Endothelial cell of umbilical vein (primary cell): ENCODE measurements at regions not wholly inside any gene's neighbourhood (a gene's known extent, or its start where the extent isn't known, plus 50 kb on each side); places are given as distances from the start of the nearest gene placed in this dataset.

Source experiments
- BruUV-seq: library from RNA; stranded (reverse); fragments of 400-500 nt; replicated peaks from 2 replicates; lab custom pipeline; 2021; lab: Mats Ljungman, UMichigan
- CTCF ChIA-PET: fragments of 300-600, 350-600 bp; sonication (Branson Sonifier 250); formaldehyde crosslinking; loops from one replicate; lab custom pipeline; 2021; ENCODE audit warnings: antibody characterized with exemption, inconsistent platforms; lab: Charles Lee
- POLR2A ChIA-PET: fragments of 300-600, 350-600 bp; sonication (Branson Sonifier 250); formaldehyde crosslinking; loops from one replicate; lab custom pipeline; 2021; ENCODE audit warnings: antibody characterized with exemption, inconsistent platforms; lab: Charles Lee
- DNase-seq: peaks from one replicate; pipeline ENCODE4 v3.0.0-alpha.2; 2011; ENCODE audit warnings: low read depth, low spot score
- FAIRE-seq: peaks from 2 replicates; lab custom pipeline; 2011; peaks lifted over from hg19 to GRCh38; lab: Jason Lieb, UNC
- H2AFZ ChIP-seq: 2 replicates; pipeline ENCODE4 v1.6.0; 2012; ENCODE audit warnings: low read depth, low read length, control low read depth, inconsistent platforms
- H3K27ac ChIP-seq: 2 replicates; pipeline ENCODE4 v1.5.1; 2011; ENCODE audit warnings: low read depth, mild to moderate bottlenecking, control low read depth, low read length, moderate library complexity; ENCODE audit not compliant: insufficient read depth
- H3K27me3 ChIP-seq, 2 experiments: 2 replicates each; pipeline versions ENCODE4 v1.6.0 to v1.6.1; 2011; ENCODE audit warnings: low read length in 2 of 2, mixed read lengths in 1 of 2; ENCODE audit not compliant: control insufficient read depth in 2 of 2, insufficient read depth in 2 of 2
- H3K36me3 ChIP-seq, 2 experiments: 2 replicates in 1 of 2; 3 replicates in 1 of 2; pipeline ENCODE4 v1.5.1; 2011; ENCODE audit warnings: low read length in 2 of 2, mild to moderate bottlenecking in 1 of 2, moderate library complexity in 1 of 2; ENCODE audit not compliant: control insufficient read depth in 2 of 2, insufficient read depth in 2 of 2; ENCODE audit errors: extremely low read depth in 1 of 2
- H3K4me1 ChIP-seq: 3 replicates; pipeline ENCODE4 v1.5.1; 2011; ENCODE audit warnings: mild to moderate bottlenecking, low read length; ENCODE audit not compliant: control insufficient read depth, insufficient read depth; ENCODE audit errors: extremely low read depth
- H3K4me2 ChIP-seq: 2 replicates; pipeline ENCODE4 v1.6.1; 2011; ENCODE audit warnings: low read length, control low read depth, mixed read lengths; ENCODE audit not compliant: insufficient read depth
- H3K4me3 ChIP-seq, 3 experiments: fragments of 200-600 bp in 1 of 3; sonication (generic), shearing (Covaris generic) in 1 of 3; replicated peaks in 1 of 3; 2 replicates each; pipeline ENCODE4 v1.5.1; 2011 to 2016; ENCODE audit warnings: control low read depth in 3 of 3, low read length in 3 of 3, mild to moderate bottlenecking in 2 of 3, inconsistent platforms in 1 of 3, low read depth in 1 of 3, moderate library complexity in 1 of 3; ENCODE audit not compliant: insufficient read depth in 1 of 3
- H3K79me2 ChIP-seq: 2 replicates; pipeline ENCODE4 v1.6.0; 2012; ENCODE audit warnings: low read length, inconsistent platforms; ENCODE audit not compliant: control insufficient read depth, insufficient read depth
- H3K9ac ChIP-seq: replicated peaks from 2 replicates; pipeline ENCODE3; 2011; ENCODE audit warnings: low read length, control low read depth; ENCODE audit not compliant: insufficient read depth; ENCODE audit errors: extremely low read depth
- H3K9me1 ChIP-seq: replicated peaks from 3 replicates; pipeline ENCODE4 v1.6.0; 2011; ENCODE audit warnings: mild to moderate bottlenecking, low read length; ENCODE audit not compliant: control insufficient read depth, insufficient read depth; ENCODE audit errors: extremely low read depth
- H3K9me3 ChIP-seq: replicated peaks from 2 replicates; pipeline ENCODE4 v1.5.1; 2012; ENCODE audit warnings: low read length, inconsistent platforms; ENCODE audit not compliant: control insufficient read depth, insufficient read depth
- H4K20me1 ChIP-seq: replicated peaks from 2 replicates; pipeline ENCODE3; 2011; ENCODE audit warnings: mild to moderate bottlenecking, low read length; ENCODE audit not compliant: control insufficient read depth, insufficient read depth; ENCODE audit errors: extremely low read depth
- FOS ChIP-seq: IDR thresholded peaks from 2 replicates; pipeline ENCODE4 v1.6.1; 2011; ENCODE audit warnings: mild to moderate bottlenecking, low read length, moderate library complexity, borderline replicate concordance; ENCODE audit not compliant: insufficient read depth
- GATA2 ChIP-seq: IDR thresholded peaks from 2 replicates; pipeline ENCODE4 v1.7.0; 2011; ENCODE audit warnings: low read depth, mild to moderate bottlenecking, moderate library complexity, mixed read lengths, low read length; ENCODE audit not compliant: insufficient read length, insufficient read depth
- JUN ChIP-seq: IDR thresholded peaks from 2 replicates; pipeline ENCODE4 v1.6.1; 2011; ENCODE audit warnings: borderline replicate concordance, low read depth; ENCODE audit not compliant: insufficient read length, insufficient read depth
- MAX ChIP-seq: IDR thresholded peaks from 2 replicates; pipeline ENCODE4 v1.6.1; 2011; ENCODE audit not compliant: insufficient read depth, insufficient read length
- MYC ChIP-seq: IDR thresholded peaks from one replicate; pipeline ENCODE4 v1.6.1; 2011; ENCODE audit warnings: mild to moderate bottlenecking, low read depth, low read length
- POLR2A ChIP-seq: IDR thresholded peaks from 2 replicates; pipeline ENCODE4 v1.6.1; 2012; ENCODE audit warnings: low read depth, mild to moderate bottlenecking, control low read depth, low read length
- POLR2AphosphoS5 ChIP-seq: IDR thresholded peaks from 2 replicates; pipeline ENCODE4 v1.6.1; 2012; ENCODE audit warnings: low read depth, mild to moderate bottlenecking, control low read depth, low read length, moderate library complexity; ENCODE audit not compliant: insufficient read depth
- dilution Hi-C: fragments of 300-500 bp; cut with MboI; formaldehyde crosslinking; loops from one replicate; pipeline ENCODE4 v1.15.0; 2019; ENCODE audit warnings: low sequenced_read_pairs; ENCODE audit not compliant: extremely low pct_ligation_motif_present
- intact Hi-C: fragments of 100-400 bp; cut with micrococcal nuclease; formaldehyde crosslinking; loops from one replicate; pipeline ENCODE4 v1.10.0; 2022

- dilution Hi-C loops (no loop called here), intact Hi-C loops (no loop called here)
- no peak overlapping the region for H3K4me3 ChIP-seq
- H4K20me1 ChIP-seq = no peaks in the 10 kb centered on the region
- no peak for DNase-seq
- TF ChIP-seq MAX = no peak
- FAIRE-seq = no peak
- H3K4me2 ChIP-seq = no peak overlapping the region
- no peaks in the 10 kb centered on the region for H3K9me3 ChIP-seq
- H3K9ac ChIP-seq = no peak overlapping the region
- no TSS peak for BruUV-seq
- H3K79me2 ChIP-seq = no peaks in the 10 kb centered on the region
- no peaks in the 10 kb centered on the region for H3K36me3 ChIP-seq
- H3K27me3 ChIP-seq = no peaks in the 10 kb centered on the region
- ChIA-PET POLR2A (no interaction called here), CTCF (no interaction called here)
- H3K9me1 ChIP-seq = no peaks in the 10 kb centered on the region
- no peak overlapping the region for H2AFZ ChIP-seq
- H3K27ac ChIP-seq = no peak overlapping the region
- no peaks in the 10 kb centered on the region for H3K4me1 ChIP-seq
Measured at GRCh38 chrX:139304471-139304870, 226.1 kb upstream of the F9 start.

- Histone ChIP-seq H3K4me1 (no peaks in the 10 kb centered on the region), H3K27ac (no peak overlapping the region), H3K27me3 (no peaks in the 10 kb centered on the region), H3K9me3 (no peaks in the 10 kb centered on the region), H3K4me3 (no peak overlapping the region), H3K9ac (no peak overlapping the region), H3K36me3 (no peaks in the 10 kb centered on the region), H2AFZ (no peak overlapping the region), H3K9me1 (no peaks in the 10 kb centered on the region), H3K79me2 (no peaks in the 10 kb centered on the region), H3K4me2 (no peak overlapping the region), H4K20me1 (no peaks in the 10 kb centered on the region)
- TF ChIP-seq MYC (no peak), POLR2AphosphoS5 (no peak), FOS (no peak), MAX (no peak), JUN (no peak), POLR2A (no peak), GATA2 (no peak)
- no TSS peak for BruUV-seq
- DNase-seq = no peak
- intact Hi-C loops (no loop called here), dilution Hi-C loops (no loop called here)
- no peak for FAIRE-seq
- CTCF ChIA-PET = no interaction called here
- POLR2A ChIA-PET = no interaction called here
Measured at GRCh38 chrX:139299309-139299708, 231.2 kb upstream of the F9 start.
